Stimulated activated naive B cell treated with anti-CD40 and anti-IgM and Interleukin-4, amounts not matched to agents 10 μg/mL and 1 μg/mL and 100 μg/mL, for 72 hours (primary cell): ENCODE measurements at regions not wholly inside any gene's neighbourhood (a gene's known extent, or its start where the extent isn't known, plus 50 kb on each side); places are given as distances from the start of the nearest gene placed in this dataset.

ENCODE experiments used
- ATAC-seq, 2 donors: fragments of 150-1000 bp; cut with Tn5 transposase; replicated peaks; 2 replicates each; pipeline ENCODE4 v1.10.0; 2021; ENCODE audit warnings: moderate library complexity in 1 of 2
- DNase-seq: peaks from one replicate; pipeline ENCODE4 v3.0.0; 2021
- H3K27ac Mint-ChIP-seq: one replicate; pipeline ENCODE4 v1.8.0; 2022; ENCODE audit warnings: mild to moderate bottlenecking, mixed read lengths
- H3K27me3 Mint-ChIP-seq, 2 donors: one replicate each; pipeline ENCODE4 v1.8.0; 2022; ENCODE audit warnings: mixed read lengths in 2 of 2
- H3K36me3 Mint-ChIP-seq, 2 donors: one replicate each; pipeline ENCODE4 v1.8.0; 2022; ENCODE audit warnings: mixed read lengths in 2 of 2, mild to moderate bottlenecking in 1 of 2
- H3K4me1 Mint-ChIP-seq, 2 donors: one replicate each; pipeline ENCODE4 v1.8.0; 2022; ENCODE audit warnings: mixed read lengths in 2 of 2, mild to moderate bottlenecking in 1 of 2
- H3K4me3 Mint-ChIP-seq, 2 donors: one replicate each; pipeline ENCODE4 v1.8.0; 2022; ENCODE audit warnings: mild to moderate bottlenecking in 2 of 2, mixed read lengths in 2 of 2, moderate library complexity in 1 of 2
- H3K9me3 Mint-ChIP-seq, 2 donors: one replicate each; pipeline ENCODE4 v1.8.0; 2022; ENCODE audit warnings: mixed read lengths in 2 of 2, mild to moderate bottlenecking in 1 of 2

DNA sequence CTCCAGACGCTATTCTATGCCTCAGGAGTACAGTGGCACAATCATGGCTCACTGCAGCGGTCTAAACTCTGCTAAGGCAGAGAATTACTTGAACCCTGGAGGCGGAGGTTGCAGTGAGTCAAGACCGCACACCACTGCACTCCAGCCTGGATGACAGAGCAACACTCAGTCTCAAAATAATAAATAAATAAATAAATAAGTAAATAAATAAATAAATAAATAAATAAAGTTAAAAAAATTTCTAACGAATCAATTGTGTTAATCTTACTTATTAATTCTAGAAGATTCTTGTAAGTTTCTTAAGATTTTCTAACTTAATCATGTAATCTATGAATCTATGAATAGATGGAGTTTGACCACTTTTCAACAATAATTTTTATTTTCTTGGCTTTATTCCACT, 621.4 kb upstream of the POT1 start:
- Mint-ChIP-seq H3K9me3 (peaks cover 0 to 1% of the 10 kb centered on the region in 2 donors), H3K4me3 (no peak overlapping the region), H3K4me1 (no peaks in the 10 kb centered on the region), H3K27me3 (no peaks in the 10 kb centered on the region), H3K36me3 (no peaks in the 10 kb centered on the region), H3K27ac (no peak overlapping the region)
- ATAC-seq: no peak
- DNase-seq: no peak

GRCh38 chr7:125547505-125547904, 617.9 kb upstream of the POT1 start:
- no peak for DNase-seq
- no peak for ATAC-seq
- Mint-ChIP-seq H3K27me3 (no peaks in the 10 kb centered on the region), H3K4me3 (no peak overlapping the region), H3K9me3 (no peaks in the 10 kb centered on the region), H3K36me3 (no peaks in the 10 kb centered on the region), H3K4me1 (no peaks in the 10 kb centered on the region), H3K27ac (no peak overlapping the region)

DNA sequence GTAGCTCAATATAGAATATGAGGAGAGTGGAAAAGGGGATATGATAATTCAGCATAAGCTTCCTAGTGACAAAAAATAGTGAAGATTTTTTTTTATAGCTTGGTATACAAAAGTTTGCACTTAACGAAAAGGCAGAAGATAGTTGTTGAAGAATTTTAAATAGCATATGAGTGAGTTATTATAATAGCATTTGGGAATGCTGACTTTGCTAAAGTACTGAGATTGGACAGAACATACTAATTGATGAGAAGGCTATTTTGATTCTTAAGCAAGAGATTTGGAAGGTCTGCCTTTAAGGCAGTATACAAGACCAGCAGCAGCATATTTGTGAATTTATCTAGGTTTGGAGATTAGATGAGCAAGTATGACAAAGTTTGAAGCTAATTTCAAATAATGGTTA, 600.9 kb upstream of the POT1 start:
- Mint-ChIP-seq H3K27me3 (no peaks in the 10 kb centered on the region), H3K9me3 (peaks cover 0 to 4% of the 10 kb centered on the region in 2 donors), H3K4me1 (no peaks in the 10 kb centered on the region), H3K27ac (no peak overlapping the region), H3K4me3 (no peak overlapping the region), H3K36me3 (no peaks in the 10 kb centered on the region)
- DNase-seq (no peak), ATAC-seq (no peak)

DNA sequence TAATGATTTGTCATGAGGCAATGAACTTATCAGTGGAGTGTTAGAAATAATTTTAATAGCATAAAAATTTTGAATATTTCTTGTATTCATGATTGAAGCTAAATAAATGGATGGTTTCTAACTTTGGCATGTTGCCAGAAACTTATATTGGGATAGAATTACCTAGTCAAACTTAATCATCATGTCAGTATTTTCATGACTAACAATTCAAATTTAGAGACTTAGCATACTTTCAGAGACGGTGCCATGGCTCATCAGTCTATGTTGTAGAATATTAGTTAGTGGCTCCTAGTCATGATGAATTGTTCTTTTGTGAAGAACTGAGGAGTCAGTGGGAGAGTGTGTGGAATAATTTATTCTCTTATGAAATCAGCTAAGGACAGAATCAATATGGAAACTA, 599.6 kb upstream of the POT1 start:
- no peak overlapping the region for H3K27ac Mint-ChIP-seq

DNA sequence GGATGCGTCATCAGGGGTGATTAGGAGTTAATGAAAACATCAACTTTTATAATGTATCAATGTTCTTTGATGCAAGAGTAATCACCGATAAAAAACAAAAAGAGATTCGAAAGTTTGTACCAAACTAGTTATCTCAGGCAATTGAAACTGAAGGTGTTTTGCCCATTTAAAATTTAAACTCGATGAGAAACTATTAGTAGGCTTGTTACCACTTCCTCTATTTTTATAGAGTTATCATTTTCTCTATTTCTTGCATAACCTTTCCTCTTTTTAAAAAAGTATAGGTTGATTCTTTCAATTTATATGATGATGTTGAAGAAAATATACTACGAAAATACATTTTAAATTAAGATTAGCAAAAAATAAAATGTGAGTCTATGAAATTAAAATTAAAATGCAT, 597.3 kb upstream of the POT1 start:
- DNase-seq (no peak), ATAC-seq (no peak)
- Mint-ChIP-seq H3K4me1 (no peaks in the 10 kb centered on the region), H3K27ac (no peak overlapping the region), H3K36me3 (no peaks in the 10 kb centered on the region), H3K27me3 (no peaks in the 10 kb centered on the region), H3K4me3 (no peak overlapping the region), H3K9me3 (no peaks in the 10 kb centered on the region)

More for the DNA sequence above, 599.6 kb upstream of the POT1 start:
- Mint-ChIP-seq H3K27me3 (no peaks in the 10 kb centered on the region), H3K4me1 (no peaks in the 10 kb centered on the region), H3K36me3 (no peaks in the 10 kb centered on the region), H3K9me3 (no peaks in the 10 kb centered on the region), H3K4me3 (no peak overlapping the region)
- DNase-seq: no peak
- no peak for ATAC-seq

DNA sequence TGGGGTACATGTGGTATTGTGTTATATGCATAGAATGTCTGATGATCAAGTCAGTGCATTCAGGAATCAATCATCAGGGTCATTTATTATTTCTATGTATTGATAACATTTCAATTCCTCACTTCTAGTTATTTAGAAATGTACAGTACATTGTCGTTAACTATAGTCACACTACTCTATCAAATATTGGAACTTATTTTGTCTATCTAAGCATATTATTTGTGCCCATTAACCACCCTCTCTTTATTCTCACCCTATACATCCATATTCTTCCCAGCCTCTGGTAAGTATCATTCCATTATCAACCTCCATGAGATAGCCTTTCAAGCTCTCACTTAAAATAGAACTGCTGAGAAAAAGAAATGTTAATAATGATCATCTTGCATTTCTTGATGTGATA, 596.5 kb upstream of the POT1 start:
- no peak for ATAC-seq
- Mint-ChIP-seq H3K4me3 (no peak overlapping the region), H3K27ac (no peak overlapping the region), H3K27me3 (no peaks in the 10 kb centered on the region), H3K36me3 (no peaks in the 10 kb centered on the region), H3K4me1 (no peaks in the 10 kb centered on the region), H3K9me3 (no peaks in the 10 kb centered on the region)
- DNase-seq: no peak

DNA sequence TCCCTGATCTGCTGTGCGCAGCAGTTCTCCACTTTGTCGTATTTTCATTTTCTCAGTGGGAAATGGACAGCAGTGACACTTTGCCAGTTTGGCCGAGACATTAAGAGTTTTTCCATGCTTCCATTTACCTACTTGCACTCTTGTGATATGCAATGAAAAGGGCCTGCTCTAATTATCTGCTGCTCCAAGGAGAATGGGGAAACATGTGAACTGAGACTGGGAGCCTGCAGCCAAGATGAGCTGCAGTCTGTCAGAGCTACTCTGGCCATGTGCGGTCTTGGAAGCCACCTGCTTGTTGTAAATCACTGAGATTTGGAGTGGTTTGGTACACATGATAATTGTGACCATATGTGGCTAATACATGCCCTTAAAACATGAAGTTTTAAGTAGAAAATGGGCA, 586.6 kb upstream of the POT1 start:
- Mint-ChIP-seq H3K36me3 (no peaks in the 10 kb centered on the region), H3K27me3 (no peaks in the 10 kb centered on the region), H3K4me3 (no peak overlapping the region), H3K27ac (no peak overlapping the region), H3K9me3 (no peaks in the 10 kb centered on the region), H3K4me1 (no peaks in the 10 kb centered on the region)
- DNase-seq (no peak), ATAC-seq (no peak)

DNA sequence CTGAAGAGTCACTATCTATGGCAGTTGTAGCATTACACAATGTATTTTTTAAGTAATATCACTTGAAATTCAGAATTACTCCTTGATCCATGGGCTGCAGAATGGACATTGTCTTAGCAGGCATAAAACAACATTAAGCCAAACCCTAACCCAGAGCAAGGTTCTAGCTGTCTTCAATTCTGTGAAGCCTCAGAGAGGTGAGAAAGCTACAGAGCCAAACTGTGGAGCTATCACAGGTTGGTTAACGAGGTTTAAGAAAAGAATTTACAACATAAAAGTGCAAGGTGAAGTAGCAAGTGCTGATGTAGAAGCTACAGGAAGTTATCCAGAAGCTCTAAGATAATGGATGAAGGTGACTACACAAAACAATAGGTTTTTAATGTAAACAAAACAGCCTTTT, 582.7 kb upstream of the POT1 start:
- no peak overlapping the region for H3K4me3 Mint-ChIP-seq
- H3K9me3 Mint-ChIP-seq: no peaks in the 10 kb centered on the region
- H3K36me3 Mint-ChIP-seq: no peaks in the 10 kb centered on the region
- ATAC-seq (no peak), DNase-seq (no peak)
- no peaks in the 10 kb centered on the region for H3K27me3 Mint-ChIP-seq
- H3K27ac Mint-ChIP-seq: no peak overlapping the region
- no peaks in the 10 kb centered on the region for H3K4me1 Mint-ChIP-seq

- H3K4me3 Mint-ChIP-seq: no peak overlapping the region
- H3K27me3 Mint-ChIP-seq: no peaks in the 10 kb centered on the region
- no peak for ATAC-seq
- no peaks in the 10 kb centered on the region for H3K36me3 Mint-ChIP-seq
- H3K27ac Mint-ChIP-seq: no peak overlapping the region
- no peak for DNase-seq
- no peaks in the 10 kb centered on the region for H3K4me1 Mint-ChIP-seq
- no peaks in the 10 kb centered on the region for H3K9me3 Mint-ChIP-seq
Measured at GRCh38 chr7:125511310-125511709, 581.7 kb upstream of the POT1 start.

DNA sequence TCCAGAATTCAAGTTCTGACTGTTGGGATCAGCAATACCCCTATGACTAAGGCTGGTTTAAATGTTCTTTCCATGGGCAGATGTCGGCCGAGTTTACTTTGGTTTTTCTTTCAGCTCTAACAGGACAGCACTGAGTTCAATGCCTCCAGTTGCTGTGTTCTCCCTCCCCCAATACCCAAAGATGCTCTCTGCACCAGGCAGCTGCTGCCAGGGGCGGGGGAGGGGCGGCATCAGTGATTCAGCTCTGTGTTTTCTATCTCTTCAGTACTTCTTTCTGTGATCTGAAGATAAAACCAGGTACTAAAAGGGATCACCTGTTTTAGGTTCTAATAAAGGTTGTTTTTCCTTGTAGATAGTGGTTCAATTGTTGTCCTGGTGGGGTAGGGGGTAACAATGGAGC, 576.7 kb upstream of the POT1 start:
- ATAC-seq (no peak), DNase-seq (no peak)
- H3K9me3 Mint-ChIP-seq: no peaks in the 10 kb centered on the region
- no peak overlapping the region for H3K27ac Mint-ChIP-seq
- H3K27me3 Mint-ChIP-seq: no peaks in the 10 kb centered on the region
- no peaks in the 10 kb centered on the region for H3K36me3 Mint-ChIP-seq
- no peaks in the 10 kb centered on the region for H3K4me1 Mint-ChIP-seq
- H3K4me3 Mint-ChIP-seq: no peak overlapping the region

- Mint-ChIP-seq H3K4me3 (no peak overlapping the region), H3K4me1 (no peaks in the 10 kb centered on the region), H3K9me3 (peaks cover 0 to 2% of the 10 kb centered on the region in 2 donors), H3K27me3 (no peaks in the 10 kb centered on the region), H3K27ac (no peak overlapping the region), H3K36me3 (no peaks in the 10 kb centered on the region)
- DNase-seq (no peak), ATAC-seq (no peak)
Measured at GRCh38 chr7:125504848-125505247, 575.2 kb upstream of the POT1 start.

- no peak overlapping the region for H3K4me3 Mint-ChIP-seq
- H3K27me3 Mint-ChIP-seq: no peaks in the 10 kb centered on the region
- H3K4me1 Mint-ChIP-seq: no peaks in the 10 kb centered on the region
- no peak overlapping the region for H3K27ac Mint-ChIP-seq
- peaks cover 3 to 9% of the 10 kb centered on the region in 2 donors for H3K9me3 Mint-ChIP-seq
- H3K36me3 Mint-ChIP-seq: no peaks in the 10 kb centered on the region
- DNase-seq: no peak
- no peak for ATAC-seq
Measured at GRCh38 chr7:125495997-125496396, 566.4 kb upstream of the POT1 start.

- Mint-ChIP-seq H3K27me3 (no peaks in the 10 kb centered on the region), H3K36me3 (no peaks in the 10 kb centered on the region), H3K27ac (no peak overlapping the region), H3K9me3 (peaks cover 2 to 3% of the 10 kb centered on the region in 2 donors), H3K4me1 (no peaks in the 10 kb centered on the region), H3K4me3 (no peak overlapping the region)
- no peak for DNase-seq
- no peak for ATAC-seq
Measured at GRCh38 chr7:125492521-125492920, 562.9 kb upstream of the POT1 start.

DNA sequence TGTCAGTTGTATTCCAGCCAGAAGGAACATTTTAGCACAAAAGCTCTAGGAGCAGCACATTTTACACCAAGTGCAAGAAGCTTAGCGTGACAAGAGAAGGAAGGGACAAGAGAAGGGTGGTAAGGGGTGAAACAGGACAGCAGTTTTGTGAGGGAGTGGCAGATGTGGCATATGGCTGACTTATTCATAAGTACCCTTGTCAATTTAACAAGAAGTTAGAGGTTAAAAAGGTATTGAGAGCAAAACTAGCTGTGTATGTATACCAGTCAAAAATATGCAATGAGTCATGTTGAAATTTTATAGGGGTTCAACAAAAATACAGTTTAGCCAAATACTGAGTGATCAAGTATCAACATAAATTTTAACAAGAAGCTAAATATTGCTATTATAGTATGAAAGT, 561.5 kb upstream of the POT1 start:
- DNase-seq: no peak
- H3K4me1 Mint-ChIP-seq: no peaks in the 10 kb centered on the region
- no peaks in the 10 kb centered on the region for H3K36me3 Mint-ChIP-seq
- no peak overlapping the region for H3K27ac Mint-ChIP-seq
- H3K9me3 Mint-ChIP-seq: peaks cover 2 to 3% of the 10 kb centered on the region in 2 donors
- no peaks in the 10 kb centered on the region for H3K27me3 Mint-ChIP-seq
- ATAC-seq: no peak
- H3K4me3 Mint-ChIP-seq: no peak overlapping the region

- no peaks in the 10 kb centered on the region for H3K27me3 Mint-ChIP-seq
- H3K4me3 Mint-ChIP-seq: no peak overlapping the region
- no peaks in the 10 kb centered on the region for H3K4me1 Mint-ChIP-seq
- H3K27ac Mint-ChIP-seq: no peak overlapping the region
- H3K9me3 Mint-ChIP-seq: peaks cover 0 to 1% of the 10 kb centered on the region in 2 donors
- ATAC-seq (no peak), DNase-seq (no peak)
- H3K36me3 Mint-ChIP-seq: no peaks in the 10 kb centered on the region
Measured at GRCh38 chr7:125490167-125490566, 560.5 kb upstream of the POT1 start.

DNA sequence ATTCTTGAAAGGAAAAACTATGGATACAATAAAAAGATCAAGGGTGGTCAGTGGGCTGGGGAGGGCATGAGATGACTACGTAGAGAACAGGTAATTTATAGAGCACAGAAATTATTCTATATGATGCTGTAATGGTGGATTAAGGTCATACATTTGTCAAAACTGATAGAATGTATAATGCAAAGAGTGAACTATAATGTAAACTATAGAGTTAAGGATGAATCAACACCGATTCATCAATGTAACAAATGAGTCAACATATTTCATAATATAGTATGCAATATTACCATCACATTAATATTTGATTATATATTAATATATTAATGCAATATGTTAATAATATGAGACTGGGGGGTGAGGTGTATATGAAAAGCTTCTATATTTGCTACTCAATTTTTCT, 555.6 kb upstream of the POT1 start:
- no peaks in the 10 kb centered on the region for H3K36me3 Mint-ChIP-seq
- H3K4me3 Mint-ChIP-seq: no peak overlapping the region
- H3K9me3 Mint-ChIP-seq: peaks cover 0 to 4% of the 10 kb centered on the region in 2 donors
- no peak for DNase-seq
- no peak overlapping the region for H3K27ac Mint-ChIP-seq
- ATAC-seq: no peak
- no peaks in the 10 kb centered on the region for H3K4me1 Mint-ChIP-seq
- H3K27me3 Mint-ChIP-seq: no peaks in the 10 kb centered on the region
